Endothelial cell of umbilical vein (primary cell): ENCODE measurements at regions not wholly inside any gene's neighbourhood (a gene's known extent, or its start where the extent isn't known, plus 50 kb on each side); places are given as distances from the start of the nearest gene placed in this dataset.

Source experiments
- BruUV-seq: library from RNA; stranded (reverse); fragments of 400-500 nt; replicated peaks from 2 replicates; lab custom pipeline; 2021; lab: Mats Ljungman, UMichigan
- CTCF ChIA-PET: fragments of 300-600, 350-600 bp; sonication (Branson Sonifier 250); formaldehyde crosslinking; loops from one replicate; lab custom pipeline; 2021; ENCODE audit warnings: antibody characterized with exemption, inconsistent platforms; lab: Charles Lee
- POLR2A ChIA-PET: fragments of 300-600, 350-600 bp; sonication (Branson Sonifier 250); formaldehyde crosslinking; loops from one replicate; lab custom pipeline; 2021; ENCODE audit warnings: antibody characterized with exemption, inconsistent platforms; lab: Charles Lee
- DNase-seq: peaks from one replicate; pipeline ENCODE4 v3.0.0-alpha.2; 2011; ENCODE audit warnings: low read depth, low spot score
- FAIRE-seq: peaks from 2 replicates; lab custom pipeline; 2011; peaks lifted over from hg19 to GRCh38; lab: Jason Lieb, UNC
- H2AFZ ChIP-seq: 2 replicates; pipeline ENCODE4 v1.6.0; 2012; ENCODE audit warnings: low read depth, low read length, control low read depth, inconsistent platforms
- H3K27ac ChIP-seq: 2 replicates; pipeline ENCODE4 v1.5.1; 2011; ENCODE audit warnings: low read depth, mild to moderate bottlenecking, control low read depth, low read length, moderate library complexity; ENCODE audit not compliant: insufficient read depth
- H3K27me3 ChIP-seq, 2 experiments: 2 replicates each; pipeline versions ENCODE4 v1.6.0 to v1.6.1; 2011; ENCODE audit warnings: low read length in 2 of 2, mixed read lengths in 1 of 2; ENCODE audit not compliant: control insufficient read depth in 2 of 2, insufficient read depth in 2 of 2
- H3K36me3 ChIP-seq, 2 experiments: 2 replicates in 1 of 2; 3 replicates in 1 of 2; pipeline ENCODE4 v1.5.1; 2011; ENCODE audit warnings: low read length in 2 of 2, mild to moderate bottlenecking in 1 of 2, moderate library complexity in 1 of 2; ENCODE audit not compliant: control insufficient read depth in 2 of 2, insufficient read depth in 2 of 2; ENCODE audit errors: extremely low read depth in 1 of 2
- H3K4me1 ChIP-seq: 3 replicates; pipeline ENCODE4 v1.5.1; 2011; ENCODE audit warnings: mild to moderate bottlenecking, low read length; ENCODE audit not compliant: control insufficient read depth, insufficient read depth; ENCODE audit errors: extremely low read depth
- H3K4me2 ChIP-seq: 2 replicates; pipeline ENCODE4 v1.6.1; 2011; ENCODE audit warnings: low read length, control low read depth, mixed read lengths; ENCODE audit not compliant: insufficient read depth
- H3K4me3 ChIP-seq, 3 experiments: fragments of 200-600 bp in 1 of 3; sonication (generic), shearing (Covaris generic) in 1 of 3; replicated peaks in 1 of 3; 2 replicates each; pipeline ENCODE4 v1.5.1; 2011 to 2016; ENCODE audit warnings: control low read depth in 3 of 3, low read length in 3 of 3, mild to moderate bottlenecking in 2 of 3, inconsistent platforms in 1 of 3, low read depth in 1 of 3, moderate library complexity in 1 of 3; ENCODE audit not compliant: insufficient read depth in 1 of 3
- H3K79me2 ChIP-seq: 2 replicates; pipeline ENCODE4 v1.6.0; 2012; ENCODE audit warnings: low read length, inconsistent platforms; ENCODE audit not compliant: control insufficient read depth, insufficient read depth
- H3K9ac ChIP-seq: replicated peaks from 2 replicates; pipeline ENCODE3; 2011; ENCODE audit warnings: low read length, control low read depth; ENCODE audit not compliant: insufficient read depth; ENCODE audit errors: extremely low read depth
- H3K9me1 ChIP-seq: replicated peaks from 3 replicates; pipeline ENCODE4 v1.6.0; 2011; ENCODE audit warnings: mild to moderate bottlenecking, low read length; ENCODE audit not compliant: control insufficient read depth, insufficient read depth; ENCODE audit errors: extremely low read depth
- H3K9me3 ChIP-seq: replicated peaks from 2 replicates; pipeline ENCODE4 v1.5.1; 2012; ENCODE audit warnings: low read length, inconsistent platforms; ENCODE audit not compliant: control insufficient read depth, insufficient read depth
- H4K20me1 ChIP-seq: replicated peaks from 2 replicates; pipeline ENCODE3; 2011; ENCODE audit warnings: mild to moderate bottlenecking, low read length; ENCODE audit not compliant: control insufficient read depth, insufficient read depth; ENCODE audit errors: extremely low read depth
- CTCF ChIP-seq, 2 donors: IDR thresholded peaks; 1 replicate in 1 of 2; 2 replicates in 1 of 2; pipeline ENCODE4 v1.5.1; 2011; ENCODE audit warnings: low read length in 2 of 2, mild to moderate bottlenecking in 2 of 2, moderate library complexity in 2 of 2, control low read depth in 1 of 2, inconsistent platforms in 1 of 2, low read depth in 1 of 2; ENCODE audit not compliant: insufficient read depth in 1 of 2; ENCODE audit errors: extremely low read depth in 1 of 2
- EZH2 ChIP-seq: IDR thresholded peaks from 2 replicates; pipeline ENCODE4 v1.6.1; 2012; ENCODE audit warnings: borderline replicate concordance, low read depth, mild to moderate bottlenecking, moderate library complexity, low read length, inconsistent platforms; ENCODE audit not compliant: severe bottlenecking
- FOS ChIP-seq: IDR thresholded peaks from 2 replicates; pipeline ENCODE4 v1.6.1; 2011; ENCODE audit warnings: mild to moderate bottlenecking, low read length, moderate library complexity, borderline replicate concordance; ENCODE audit not compliant: insufficient read depth
- GATA2 ChIP-seq: IDR thresholded peaks from 2 replicates; pipeline ENCODE4 v1.7.0; 2011; ENCODE audit warnings: low read depth, mild to moderate bottlenecking, moderate library complexity, mixed read lengths, low read length; ENCODE audit not compliant: insufficient read length, insufficient read depth
- JUN ChIP-seq: IDR thresholded peaks from 2 replicates; pipeline ENCODE4 v1.6.1; 2011; ENCODE audit warnings: borderline replicate concordance, low read depth; ENCODE audit not compliant: insufficient read length, insufficient read depth
- MAX ChIP-seq: IDR thresholded peaks from 2 replicates; pipeline ENCODE4 v1.6.1; 2011; ENCODE audit not compliant: insufficient read depth, insufficient read length
- MYC ChIP-seq: IDR thresholded peaks from one replicate; pipeline ENCODE4 v1.6.1; 2011; ENCODE audit warnings: mild to moderate bottlenecking, low read depth, low read length
- POLR2A ChIP-seq: IDR thresholded peaks from 2 replicates; pipeline ENCODE4 v1.6.1; 2012; ENCODE audit warnings: low read depth, mild to moderate bottlenecking, control low read depth, low read length
- POLR2AphosphoS5 ChIP-seq: IDR thresholded peaks from 2 replicates; pipeline ENCODE4 v1.6.1; 2012; ENCODE audit warnings: low read depth, mild to moderate bottlenecking, control low read depth, low read length, moderate library complexity; ENCODE audit not compliant: insufficient read depth
- dilution Hi-C: fragments of 300-500 bp; cut with MboI; formaldehyde crosslinking; loops from one replicate; pipeline ENCODE4 v1.15.0; 2019; ENCODE audit warnings: low sequenced_read_pairs; ENCODE audit not compliant: extremely low pct_ligation_motif_present
- intact Hi-C: fragments of 100-400 bp; cut with micrococcal nuclease; formaldehyde crosslinking; loops from one replicate; pipeline ENCODE4 v1.10.0; 2022

GRCh38 chr10:42991442-42992098 lies 85.3 kb upstream of the RET start:
- H3K9me3 ChIP-seq: no peaks in the 10 kb centered on the region
- CTCF ChIA-PET: no interaction called here
- POLR2A ChIA-PET: no interaction called here
- H3K9me1 ChIP-seq: no peaks in the 10 kb centered on the region
- FAIRE-seq (no peak), DNase-seq (no peak)
- no peaks in the 10 kb centered on the region for H3K4me1 ChIP-seq
- H4K20me1 ChIP-seq: no peaks in the 10 kb centered on the region
- H2AFZ ChIP-seq: no peak overlapping the region
- no peak overlapping the region for H3K27ac ChIP-seq
- BruUV-seq: no TSS peak
- H3K27me3 ChIP-seq: no peaks in the 10 kb centered on the region
- no peak overlapping the region for H3K9ac ChIP-seq
- dilution Hi-C loops (no loop called here), intact Hi-C loops (no loop called here)
- no peak overlapping the region for H3K4me2 ChIP-seq
- TF ChIP-seq CTCF (IDR thresholded peaks at IDR 0.05; ENCODE audit: extremely low read depth in 1 of 2, insufficient read depth in 1 of 2, low read depth in 1 of 2, low read length in 2 of 2) (no peak), FOS (no peak), GATA2 (no peak), POLR2AphosphoS5 (no peak), MAX (no peak), EZH2 (no peak), MYC (no peak), JUN (no peak), POLR2A (no peak)
- no peak overlapping the region for H3K4me3 ChIP-seq
- H3K79me2 ChIP-seq: no peaks in the 10 kb centered on the region
- H3K36me3 ChIP-seq: no peaks in the 10 kb centered on the region
